Activated T-helper 2 cell treated with anti-CD3 and anti-CD28 coated beads, Interferon-gamma antibody, Interleukin-2, Interleukin-4, amounts not matched to agents 10 μg/mL and 5 μg/mL and 100 μg/mL, durations not matched to agents 14 hours and 24 hours and 36 hours (primary cell): ENCODE measurements at regions not wholly inside any gene's neighbourhood (a gene's known extent, or its start where the extent isn't known, plus 50 kb on each side); places are given as distances from the start of the nearest gene placed in this dataset.

Source experiments
- DNase-seq: peaks from one replicate; pipeline ENCODE4 v3.0.0; 2021; ENCODE audit warnings: low spot score
- H3K27ac Mint-ChIP-seq: one replicate; pipeline ENCODE4 v1.8.0; 2021; ENCODE audit warnings: mixed read lengths
- H3K27me3 Mint-ChIP-seq: one replicate; pipeline ENCODE4 v1.8.0; 2021; ENCODE audit warnings: low read depth, mixed read lengths
- H3K36me3 Mint-ChIP-seq: one replicate; pipeline ENCODE4 v1.8.0; 2021; ENCODE audit warnings: low read depth, mixed read lengths
- H3K4me1 Mint-ChIP-seq: one replicate; pipeline ENCODE4 v1.8.0; 2021; ENCODE audit warnings: low read depth, mixed read lengths
- H3K4me3 Mint-ChIP-seq: one replicate; pipeline ENCODE4 v1.8.0; 2021; ENCODE audit warnings: low read depth, mild to moderate bottlenecking, moderate library complexity, mixed read lengths
- H3K9me3 Mint-ChIP-seq: one replicate; pipeline ENCODE4 v1.8.0; 2021; ENCODE audit warnings: mixed read lengths
- intact Hi-C: fragments of 100-400 bp; cut with micrococcal nuclease; formaldehyde crosslinking; loops from one replicate; pipeline ENCODE4 v1.15.1; 2023

- DNase-seq: no peak
- H3K36me3 Mint-ChIP-seq: no peaks in the 10 kb centered on the region
- H3K4me3 Mint-ChIP-seq: no peak overlapping the region
- peaks cover 42% of the 10 kb centered on the region for H3K9me3 Mint-ChIP-seq
- no peaks in the 10 kb centered on the region for H3K27me3 Mint-ChIP-seq
- no peak overlapping the region for H3K27ac Mint-ChIP-seq
- intact Hi-C loops: no loop called here
- H3K4me1 Mint-ChIP-seq: no peaks in the 10 kb centered on the region
Observed at GRCh38 chr16:64486561-64486960, 635.3 kb downstream of the CDH11 start.

GRCh38 chr16:64481497-64481896, 640.4 kb downstream of the CDH11 start:
- Mint-ChIP-seq H3K9me3 (peaks cover 35% of the 10 kb centered on the region), H3K36me3 (no peaks in the 10 kb centered on the region), H3K4me3 (no peak overlapping the region), H3K27ac (no peak overlapping the region), H3K4me1 (no peaks in the 10 kb centered on the region), H3K27me3 (no peaks in the 10 kb centered on the region)
- intact Hi-C loops: no loop called here
- DNase-seq: no peak

DNA sequence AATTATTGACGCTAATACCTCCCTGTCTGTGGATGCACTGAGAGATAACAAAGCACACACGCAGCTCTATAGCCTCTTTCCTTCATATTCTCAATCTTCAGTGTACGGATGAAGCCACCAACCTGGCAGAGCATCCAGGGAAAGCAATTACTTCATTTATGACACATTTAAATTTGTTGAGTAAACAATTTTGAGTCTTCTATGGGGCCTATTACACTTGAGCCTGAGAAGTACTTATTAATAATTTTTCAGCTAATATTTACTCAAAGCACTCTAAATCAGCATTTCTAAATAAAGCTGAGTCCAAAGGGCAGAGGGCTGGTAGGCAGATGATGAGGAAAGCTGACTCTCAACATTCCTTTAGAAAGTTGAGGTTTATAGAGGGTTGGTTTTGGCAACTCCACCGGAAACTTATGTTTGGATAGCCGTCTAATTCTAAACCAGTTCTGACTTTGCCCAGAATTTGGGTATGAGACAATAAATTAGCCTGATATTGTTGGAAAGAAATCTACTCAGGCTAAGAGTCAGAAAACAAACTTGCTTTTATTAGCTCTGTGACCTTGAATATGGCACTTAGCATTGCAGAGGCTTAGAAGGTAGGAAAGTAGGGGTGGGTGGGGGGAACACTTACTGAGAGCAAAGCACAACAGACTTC, 643.5 kb downstream of the CDH11 start:
- peaks cover 51% of the 10 kb centered on the region for H3K9me3 Mint-ChIP-seq
- no peak for DNase-seq
- H3K27me3 Mint-ChIP-seq: no peaks in the 10 kb centered on the region
- H3K36me3 Mint-ChIP-seq: no peaks in the 10 kb centered on the region
- intact Hi-C loops: no loop called here
- no peaks in the 10 kb centered on the region for H3K4me1 Mint-ChIP-seq
- no peak overlapping the region for H3K4me3 Mint-ChIP-seq
- H3K27ac Mint-ChIP-seq: no peak overlapping the region

DNA sequence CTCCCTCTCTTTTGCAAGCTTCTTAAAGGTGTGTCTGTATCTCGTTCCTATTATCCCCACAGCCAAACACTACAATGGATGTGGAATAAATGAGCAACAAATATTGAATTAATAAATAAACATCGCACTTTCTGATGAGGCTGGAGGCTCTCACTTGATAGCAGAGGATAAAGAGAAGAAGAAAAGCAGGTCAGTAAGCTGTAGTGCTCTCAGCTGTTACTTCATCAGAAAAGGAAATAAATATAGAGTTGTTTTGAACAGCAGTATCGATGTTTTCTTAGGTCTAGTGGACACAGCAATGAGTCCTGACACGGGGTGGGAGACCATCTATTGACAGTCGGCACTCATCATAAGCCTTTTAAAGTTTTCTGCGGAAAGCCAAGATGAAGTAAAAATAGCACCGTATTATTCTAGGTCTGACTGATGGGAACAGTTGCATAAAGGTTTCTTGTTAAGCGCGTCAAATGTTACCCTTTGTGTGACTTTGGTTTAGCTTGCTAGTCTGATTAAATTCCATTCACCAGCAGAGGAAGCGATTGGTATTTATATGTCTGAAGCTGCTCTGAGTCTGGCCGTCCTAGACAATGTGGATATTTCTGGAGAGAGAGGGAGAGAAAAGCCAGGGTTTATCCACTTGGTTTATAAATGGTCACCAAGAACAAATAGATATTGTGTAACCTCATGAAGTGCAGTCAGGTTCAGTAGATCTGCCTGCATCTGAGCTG, 646.1 kb downstream of the CDH11 start:
- intact Hi-C loops: no loop called here
- no peak for DNase-seq
- H3K4me1 Mint-ChIP-seq: no peaks in the 10 kb centered on the region
- no peaks in the 10 kb centered on the region for H3K27me3 Mint-ChIP-seq
- H3K27ac Mint-ChIP-seq: no peak overlapping the region
- no peak overlapping the region for H3K4me3 Mint-ChIP-seq
- H3K9me3 Mint-ChIP-seq: peaks cover 65% of the 10 kb centered on the region
- no peaks in the 10 kb centered on the region for H3K36me3 Mint-ChIP-seq

DNA sequence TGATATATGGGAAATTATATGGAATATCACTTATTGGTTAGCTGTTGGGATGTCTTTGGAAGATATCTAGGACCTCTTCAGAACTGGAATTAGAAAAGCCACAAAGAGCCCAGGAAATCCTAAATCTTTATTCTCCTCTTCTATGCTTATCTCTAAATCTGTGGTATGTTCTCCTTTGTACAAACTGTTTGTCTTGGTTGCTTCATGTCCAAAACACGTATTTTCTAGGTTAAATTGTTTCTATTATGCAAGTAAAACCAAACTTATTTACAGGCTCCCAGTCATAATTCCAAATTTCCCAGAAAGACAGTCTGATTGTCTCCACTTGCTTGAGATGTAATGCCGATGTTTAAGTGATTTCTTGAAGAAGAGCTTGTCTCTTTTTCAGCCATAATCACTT, 650.9 kb downstream of the CDH11 start:
- no peaks in the 10 kb centered on the region for H3K27me3 Mint-ChIP-seq

GRCh38 chr16:64469906-64470702, 651.8 kb downstream of the CDH11 start:
- no peak overlapping the region for H3K4me3 Mint-ChIP-seq
- H3K27me3 Mint-ChIP-seq: no peaks in the 10 kb centered on the region
- intact Hi-C loops: no loop called here
- peaks cover 60% of the 10 kb centered on the region for H3K9me3 Mint-ChIP-seq
- no peak for DNase-seq
- no peaks in the 10 kb centered on the region for H3K4me1 Mint-ChIP-seq
- H3K36me3 Mint-ChIP-seq: no peaks in the 10 kb centered on the region
- H3K27ac Mint-ChIP-seq: no peak overlapping the region

More for the DNA sequence above, 650.9 kb downstream of the CDH11 start:
- Mint-ChIP-seq H3K4me1 (no peaks in the 10 kb centered on the region), H3K27ac (no peak overlapping the region), H3K4me3 (no peak overlapping the region), H3K36me3 (no peaks in the 10 kb centered on the region), H3K9me3 (peaks cover 62% of the 10 kb centered on the region)
- no peak for DNase-seq
- intact Hi-C loops: no loop called here

GRCh38 chr16:64469351-64469750, 652.5 kb downstream of the CDH11 start:
- intact Hi-C loops: no loop called here
- DNase-seq: no peak
- H3K27ac Mint-ChIP-seq: no peak overlapping the region
- H3K36me3 Mint-ChIP-seq: no peaks in the 10 kb centered on the region
- H3K9me3 Mint-ChIP-seq: peaks cover 60% of the 10 kb centered on the region
- H3K4me3 Mint-ChIP-seq: no peak overlapping the region
- no peaks in the 10 kb centered on the region for H3K27me3 Mint-ChIP-seq
- no peaks in the 10 kb centered on the region for H3K4me1 Mint-ChIP-seq

- Mint-ChIP-seq H3K27ac (no peak overlapping the region), H3K4me3 (no peak overlapping the region), H3K36me3 (no peaks in the 10 kb centered on the region), H3K9me3 (peaks cover 61% of the 10 kb centered on the region), H3K27me3 (no peaks in the 10 kb centered on the region), H3K4me1 (no peaks in the 10 kb centered on the region)
- intact Hi-C loops: no loop called here
- DNase-seq: no peak
Observed at GRCh38 chr16:64468515-64469090, 653.3 kb downstream of the CDH11 start.

GRCh38 chr16:64459821-64460220, 662.0 kb downstream of the CDH11 start:
- no peaks in the 10 kb centered on the region for H3K4me1 Mint-ChIP-seq
- no peak overlapping the region for H3K4me3 Mint-ChIP-seq
- no peak for DNase-seq
- no peaks in the 10 kb centered on the region for H3K36me3 Mint-ChIP-seq
- intact Hi-C loops: no loop called here
- peaks cover 53% of the 10 kb centered on the region for H3K9me3 Mint-ChIP-seq
- H3K27ac Mint-ChIP-seq: no peak overlapping the region
- no peaks in the 10 kb centered on the region for H3K27me3 Mint-ChIP-seq

DNA sequence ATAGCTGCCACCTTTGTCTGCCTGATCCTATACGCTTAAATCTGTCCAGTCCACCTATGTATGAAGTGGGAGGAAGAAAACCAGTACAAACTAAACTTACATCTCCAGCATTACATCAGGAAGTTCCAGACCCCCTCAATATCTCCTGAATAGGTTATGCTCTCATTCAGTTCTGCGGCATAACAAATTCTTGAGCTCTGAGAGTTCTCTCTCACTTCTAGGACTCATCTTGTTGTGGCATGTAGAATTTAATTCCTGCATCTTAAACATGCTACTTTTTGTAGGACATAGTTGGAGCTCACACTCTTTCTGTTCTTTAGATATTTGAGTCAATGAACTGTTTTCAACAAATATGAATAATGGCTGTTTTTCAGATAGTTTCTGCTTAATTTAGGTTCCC, 662.5 kb downstream of the CDH11 start:
- Mint-ChIP-seq H3K27me3 (no peaks in the 10 kb centered on the region), H3K4me1 (no peaks in the 10 kb centered on the region), H3K36me3 (no peaks in the 10 kb centered on the region), H3K27ac (no peak overlapping the region), H3K9me3 (peaks cover 56% of the 10 kb centered on the region), H3K4me3 (no peak overlapping the region)
- intact Hi-C loops: no loop called here
- DNase-seq: no peak

GRCh38 chr16:64455275-64455674, 666.6 kb downstream of the CDH11 start:
- Mint-ChIP-seq H3K9me3 (peaks cover 50% of the 10 kb centered on the region), H3K27me3 (no peaks in the 10 kb centered on the region), H3K27ac (no peak overlapping the region), H3K4me1 (no peaks in the 10 kb centered on the region), H3K4me3 (no peak overlapping the region), H3K36me3 (no peaks in the 10 kb centered on the region)
- no peak for DNase-seq
- intact Hi-C loops: no loop called here

DNA sequence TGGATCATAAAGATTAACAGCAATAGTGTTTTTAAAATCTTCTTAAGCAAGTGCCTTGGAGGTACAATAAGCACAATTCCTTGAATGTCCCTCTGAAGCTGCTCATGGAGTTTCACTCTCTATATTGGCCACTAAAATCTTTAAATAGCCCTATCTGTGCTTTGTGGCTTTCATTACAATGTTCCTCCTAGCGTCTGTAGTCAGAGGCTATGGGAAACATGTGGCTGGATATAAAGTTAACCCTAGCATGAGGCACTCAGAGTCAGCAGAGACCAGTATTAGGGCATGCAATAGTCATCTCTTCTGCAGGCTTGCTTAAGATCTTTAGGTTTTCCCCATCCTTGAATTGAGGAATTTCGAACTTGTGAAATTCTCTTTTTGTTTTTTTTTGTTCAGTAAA, 668.2 kb downstream of the CDH11 start:
- H3K9me3 Mint-ChIP-seq: peaks cover 43% of the 10 kb centered on the region
- no peaks in the 10 kb centered on the region for H3K4me1 Mint-ChIP-seq
- H3K36me3 Mint-ChIP-seq: no peaks in the 10 kb centered on the region
- H3K27me3 Mint-ChIP-seq: no peaks in the 10 kb centered on the region
- no peak for DNase-seq
- no peak overlapping the region for H3K4me3 Mint-ChIP-seq
- no peak overlapping the region for H3K27ac Mint-ChIP-seq
- intact Hi-C loops: no loop called here

DNA sequence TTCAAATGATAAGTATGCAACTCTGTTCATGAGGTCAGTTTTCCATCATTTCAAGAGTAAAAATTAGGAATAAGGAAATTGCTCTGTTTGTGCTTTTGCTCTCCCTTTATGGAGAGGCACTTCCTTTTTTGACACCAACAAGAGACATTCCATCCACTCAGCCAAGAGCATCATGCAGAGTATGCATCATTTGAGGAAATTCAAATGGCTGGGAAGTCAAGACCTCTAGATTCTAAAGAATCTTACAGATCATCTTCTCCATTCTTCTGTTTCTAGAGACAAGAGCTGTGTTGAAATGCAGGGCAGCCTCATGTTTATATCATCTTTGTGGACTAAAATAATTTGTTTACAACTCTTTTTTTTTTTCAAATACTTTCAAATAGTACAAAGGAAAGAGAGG, 669.4 kb downstream of the CDH11 start:
- Mint-ChIP-seq H3K4me1 (no peaks in the 10 kb centered on the region), H3K27me3 (no peaks in the 10 kb centered on the region), H3K27ac (no peak overlapping the region), H3K9me3 (peaks cover 46% of the 10 kb centered on the region), H3K4me3 (no peak overlapping the region), H3K36me3 (no peaks in the 10 kb centered on the region)
- intact Hi-C loops: no loop called here
- DNase-seq: no peak
